GM18508 (cell line): ENCODE measurements at regions not wholly inside any gene's neighbourhood (a gene's known extent, or its start where the extent isn't known, plus 50 kb on each side); places are given as distances from the start of the nearest gene placed in this dataset.

Experiments used
- ATAC-seq: cut with Tn5 transposase; IDR thresholded peaks from one replicate; pipeline ENCODE4 v1.9.1; 2021; ENCODE audit warnings: moderate number of reproducible peaks; ENCODE audit not compliant: insufficient read depth, unreplicated experiment

- no peak for ATAC-seq
Observed at GRCh38 chr10:43870968-43871439, 222.3 kb upstream of the ZNF32 start.

- no peak for ATAC-seq
Observed at GRCh38 chr10:43869669-43870322, 221.1 kb upstream of the ZNF32 start.

- ATAC-seq = no peak
Observed at GRCh38 chr10:43868952-43869351, 220.3 kb upstream of the ZNF32 start.

GRCh38 chr10:43867667-43868565 lies 219.2 kb upstream of the ZNF32 start:
- ATAC-seq = no peak

- ATAC-seq = no peak
Observed at GRCh38 chr10:43867113-43867512, 218.4 kb upstream of the ZNF32 start.

- ATAC-seq = no peak
Observed at GRCh38 chr10:43866712-43867111, 218.0 kb upstream of the ZNF32 start.

- ATAC-seq = no peak
Observed at GRCh38 chr10:43865265-43866135, 216.8 kb upstream of the ZNF32 start.

GRCh38 chr10:43864656-43865055 lies 216.0 kb upstream of the ZNF32 start:
- ATAC-seq = no peak

GRCh38 chr10:43863859-43864591 lies 215.3 kb upstream of the ZNF32 start:
- no peak for ATAC-seq

- ATAC-seq = no peak
Observed at GRCh38 chr10:43863270-43863669, 214.6 kb upstream of the ZNF32 start.

GRCh38 chr10:43862756-43863155 lies 214.1 kb upstream of the ZNF32 start:
- no peak for ATAC-seq

- no peak for ATAC-seq
Observed at GRCh38 chr10:43861966-43862751, 213.5 kb upstream of the ZNF32 start.

- ATAC-seq = no peak
Observed at GRCh38 chr10:43859016-43859525, 210.4 kb upstream of the ZNF32 start.

- ATAC-seq = no peak
Observed at GRCh38 chr10:43857931-43858315, 209.2 kb upstream of the ZNF32 start.

- no peak for ATAC-seq
Observed at GRCh38 chr10:43857206-43857930, 208.7 kb upstream of the ZNF32 start.

- no peak for ATAC-seq
Observed at GRCh38 chr10:43856299-43856698, 207.6 kb upstream of the ZNF32 start.

GRCh38 chr10:43855667-43856210 lies 207.1 kb upstream of the ZNF32 start:
- no peak for ATAC-seq

GRCh38 chr10:43854007-43854406 lies 205.3 kb upstream of the ZNF32 start:
- no peak for ATAC-seq
